MM.1S (cell line): ENCODE measurements at regions not wholly inside any gene's neighbourhood (a gene's known extent, or its start where the extent isn't known, plus 50 kb on each side); places are given as distances from the start of the nearest gene placed in this dataset.

ENCODE experiments used
- DNase-seq: peaks from one replicate; pipeline ENCODE4 v3.0.0-alpha.2; 2015
- H2AFZ ChIP-seq: fragments of 300-600 bp; sonication (generic); 2 replicates; pipeline ENCODE4 v1.6.0; 2016; ENCODE audit warnings: antibody characterized with exemption, low read length
- H3F3A ChIP-seq: fragments of 300-600 bp; sonication (generic); 2 replicates; pipeline ENCODE4 v1.6.1; 2016; ENCODE audit warnings: mild to moderate bottlenecking, antibody characterized with exemption, low read length, moderate library complexity, mixed read lengths; ENCODE audit not compliant: insufficient read depth
- H3K27ac ChIP-seq: fragments of 300-600 bp; sonication (generic); 2 replicates; pipeline ENCODE4 v1.5.1; 2016; ENCODE audit warnings: mild to moderate bottlenecking, low read length
- H3K27me3 ChIP-seq: fragments of 300-600 bp; sonication (generic); replicated peaks from 2 replicates; pipeline ENCODE4 v1.6.0; 2016; ENCODE audit warnings: low read length; ENCODE audit not compliant: insufficient read depth
- H3K36me3 ChIP-seq: fragments of 300-600 bp; sonication (generic); replicated peaks from 2 replicates; pipeline ENCODE4 v1.6.1; 2016; ENCODE audit warnings: mild to moderate bottlenecking, low read length, mixed read lengths; ENCODE audit not compliant: insufficient read depth
- H3K4me1 ChIP-seq: fragments of 300-600 bp; sonication (generic); 2 replicates; pipeline ENCODE4 v1.6.1; 2016; ENCODE audit warnings: low read length, mixed read lengths
- H3K4me2 ChIP-seq: fragments of 300-600 bp; sonication (generic); 2 replicates; pipeline ENCODE4 v1.6.0; 2016; ENCODE audit warnings: low read depth, low read length
- H3K4me3 ChIP-seq: fragments of 300-600 bp; sonication (generic); 2 replicates; pipeline ENCODE4 v1.5.1; 2016; ENCODE audit warnings: low read length, mixed read lengths
- H3K79me2 ChIP-seq: fragments of 300-600 bp; sonication (generic); 2 replicates; pipeline ENCODE4 v1.6.1; 2016; ENCODE audit warnings: mixed run types, low read length, mixed read lengths
- H3K9ac ChIP-seq: fragments of 300-600 bp; sonication (generic); 2 replicates; pipeline ENCODE4 v1.6.1; 2016; ENCODE audit warnings: low read length, mixed read lengths
- H3K9me2 ChIP-seq: fragments of 300-600 bp; sonication (generic); replicated peaks from 2 replicates; pipeline ENCODE4 v1.6.1; 2016; ENCODE audit warnings: mild to moderate bottlenecking, low read length, mixed read lengths; ENCODE audit not compliant: insufficient read depth
- H3K9me3 ChIP-seq: fragments of 300-600 bp; sonication (generic); replicated peaks from 2 replicates; pipeline ENCODE4 v1.6.1; 2016; ENCODE audit warnings: mild to moderate bottlenecking, low read length, mixed read lengths; ENCODE audit not compliant: insufficient read depth
- H4K20me1 ChIP-seq: fragments of 300-600 bp; sonication (generic); 2 replicates; pipeline ENCODE4 v1.6.1; 2016; ENCODE audit warnings: mild to moderate bottlenecking, low read length, moderate library complexity, mixed read lengths; ENCODE audit not compliant: insufficient read depth
- EZH2 ChIP-seq: fragments of 300-600 bp; sonication (generic); optimal IDR thresholded peaks from 2 replicates; pipeline ENCODE3; 2017; ENCODE audit warnings: low read depth, mild to moderate bottlenecking, antibody characterized with exemption, low read length, mixed read lengths
- EZH2phosphoT487 ChIP-seq: fragments of 300-600 bp; sonication (generic); IDR thresholded peaks from 2 replicates; pipeline ENCODE4 v1.6.1; 2018; ENCODE audit warnings: antibody characterized with exemption, low read length
- TF ChIP-seq, protein P1 (sequence below): fragments of 300-600 bp; sonication (generic); IDR thresholded peaks from 2 replicates; pipeline ENCODE4 v1.5.1; 2016; ENCODE audit warnings: antibody characterized with exemption, low read length, mixed read lengths

DNA sequence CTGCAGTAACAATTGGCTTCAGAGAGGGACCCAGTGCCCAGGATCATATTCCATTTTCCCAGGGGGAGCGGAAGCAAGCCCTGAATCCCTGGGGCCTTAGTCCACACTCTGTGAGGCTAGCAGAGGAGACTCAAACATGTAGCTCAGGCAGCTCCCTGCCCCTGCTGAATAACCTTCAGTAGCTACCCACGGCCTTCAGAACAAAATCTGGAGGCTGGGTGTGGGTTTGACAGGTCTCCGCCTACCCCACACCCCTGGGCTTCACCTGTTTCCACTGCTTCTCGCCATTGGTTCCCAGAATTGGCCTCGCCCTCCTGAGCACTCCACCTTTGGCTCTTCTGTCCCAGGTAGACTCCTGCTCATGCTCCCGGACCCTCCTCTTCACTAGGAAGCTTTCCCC is 93.6 kb upstream of the ATP2B2 start:
- Histone ChIP-seq H3K36me3 (no peaks in the 10 kb centered on the region), H3K9ac (no peak overlapping the region), H3K4me3 (no peak overlapping the region), H2AFZ (no peak overlapping the region), H3K27ac (no peak overlapping the region), H3K4me1 (no peaks in the 10 kb centered on the region), H3K4me2 (no peak overlapping the region), H3K9me3 (no peaks in the 10 kb centered on the region), H3K9me2 (no peaks in the 10 kb centered on the region), H3K27me3 (peaks cover 42% of the 10 kb centered on the region), H3K79me2 (no peaks in the 10 kb centered on the region), H4K20me1 (no peaks in the 10 kb centered on the region), H3F3A (no peaks in the 10 kb centered on the region)
- TF ChIP-seq EZH2, result no peak
- no peak for TF ChIP-seq EZH2phosphoT487
- TF ChIP-seq, protein P1, sequence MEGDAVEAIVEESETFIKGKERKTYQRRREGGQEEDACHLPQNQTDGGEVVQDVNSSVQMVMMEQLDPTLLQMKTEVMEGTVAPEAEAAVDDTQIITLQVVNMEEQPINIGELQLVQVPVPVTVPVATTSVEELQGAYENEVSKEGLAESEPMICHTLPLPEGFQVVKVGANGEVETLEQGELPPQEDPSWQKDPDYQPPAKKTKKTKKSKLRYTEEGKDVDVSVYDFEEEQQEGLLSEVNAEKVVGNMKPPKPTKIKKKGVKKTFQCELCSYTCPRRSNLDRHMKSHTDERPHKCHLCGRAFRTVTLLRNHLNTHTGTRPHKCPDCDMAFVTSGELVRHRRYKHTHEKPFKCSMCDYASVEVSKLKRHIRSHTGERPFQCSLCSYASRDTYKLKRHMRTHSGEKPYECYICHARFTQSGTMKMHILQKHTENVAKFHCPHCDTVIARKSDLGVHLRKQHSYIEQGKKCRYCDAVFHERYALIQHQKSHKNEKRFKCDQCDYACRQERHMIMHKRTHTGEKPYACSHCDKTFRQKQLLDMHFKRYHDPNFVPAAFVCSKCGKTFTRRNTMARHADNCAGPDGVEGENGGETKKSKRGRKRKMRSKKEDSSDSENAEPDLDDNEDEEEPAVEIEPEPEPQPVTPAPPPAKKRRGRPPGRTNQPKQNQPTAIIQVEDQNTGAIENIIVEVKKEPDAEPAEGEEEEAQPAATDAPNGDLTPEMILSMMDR, result no peak
- DNase-seq, result no peak

DNA sequence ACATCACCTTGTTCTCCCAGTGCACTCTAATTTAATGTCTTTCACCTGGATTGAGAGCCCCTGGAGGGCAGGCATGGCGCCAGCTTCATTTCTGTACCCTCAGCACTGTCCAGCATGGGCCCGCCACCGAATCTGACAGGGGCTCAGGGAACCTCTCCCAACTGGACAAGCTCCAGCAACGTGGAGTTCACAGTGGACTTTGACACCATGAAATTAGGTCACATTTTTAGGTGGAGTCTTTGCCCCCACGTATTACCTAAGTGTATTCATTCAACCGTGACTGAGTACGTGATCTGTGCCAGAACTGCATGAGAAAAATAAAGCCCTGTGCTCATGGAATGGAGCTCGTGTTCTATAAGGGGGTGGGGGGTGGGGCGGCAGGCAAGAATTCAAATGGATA is 94.1 kb upstream of the ATP2B2 start:
- Histone ChIP-seq H3F3A (no peaks in the 10 kb centered on the region), H3K9ac (no peak overlapping the region), H3K27ac (no peak overlapping the region), H3K36me3 (no peaks in the 10 kb centered on the region), H3K27me3 (peaks cover 42% of the 10 kb centered on the region), H3K4me3 (no peak overlapping the region), H3K9me3 (no peaks in the 10 kb centered on the region), H2AFZ (no peak overlapping the region), H3K9me2 (no peaks in the 10 kb centered on the region), H3K4me2 (no peak overlapping the region), H3K4me1 (no peaks in the 10 kb centered on the region), H4K20me1 (no peaks in the 10 kb centered on the region), H3K79me2 (no peaks in the 10 kb centered on the region)
- no peak for DNase-seq
- TF ChIP-seq EZH2phosphoT487, result no peak
- TF ChIP-seq, protein P1, result no peak
- TF ChIP-seq EZH2, result no peak

DNA sequence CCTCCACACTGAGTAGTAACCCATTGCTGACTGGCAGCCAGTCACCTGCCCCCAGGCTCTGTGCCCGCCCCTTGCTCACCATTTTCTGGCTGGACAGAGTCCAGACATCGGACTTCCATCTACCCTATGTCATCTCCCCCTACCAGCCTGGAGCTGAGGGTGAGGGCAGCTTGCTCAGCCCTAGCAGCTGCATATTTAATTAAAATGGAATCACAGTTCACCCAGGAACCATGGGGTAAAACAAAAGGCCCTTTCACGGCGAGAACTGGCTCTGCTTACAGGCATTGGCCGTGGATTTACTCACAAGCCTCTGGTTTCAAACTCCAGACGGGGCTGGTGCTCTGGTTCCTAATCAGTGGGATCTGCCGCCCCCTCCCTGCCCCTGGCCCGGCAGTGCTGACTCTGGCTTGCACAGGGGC is 94.9 kb upstream of the ATP2B2 start:
- no peak for DNase-seq
- H4K20me1 ChIP-seq, result no peaks in the 10 kb centered on the region
- H3K27ac ChIP-seq, result no peak overlapping the region
- H3K9ac ChIP-seq, result no peak overlapping the region
- H3K27me3 ChIP-seq, result peaks cover 48% of the 10 kb centered on the region
- no peak overlapping the region for H2AFZ ChIP-seq
- H3K4me2 ChIP-seq, result no peak overlapping the region
- no peaks in the 10 kb centered on the region for H3K79me2 ChIP-seq
- TF ChIP-seq EZH2phosphoT487 (no peak), EZH2 (no peak)
- TF ChIP-seq, protein P1, result no peak
- no peaks in the 10 kb centered on the region for H3K4me1 ChIP-seq
- H3K9me2 ChIP-seq, result no peaks in the 10 kb centered on the region
- H3K36me3 ChIP-seq, result no peaks in the 10 kb centered on the region
- H3K4me3 ChIP-seq, result no peak overlapping the region
- no peaks in the 10 kb centered on the region for H3K9me3 ChIP-seq
- H3F3A ChIP-seq, result no peaks in the 10 kb centered on the region
